ENCODE measurements at regions not wholly inside any gene's neighbourhood (a gene's known extent, or its start where the extent isn't known, plus 50 kb on each side); places are given as distances from the start of the nearest gene placed in this dataset.

- TF ChIP-seq POLR2A (IDR thresholded peaks at IDR 0.05) (no peak), CTCF (IDR thresholded peaks at IDR 0.05 in 4 of 5, conservative IDR thresholded peaks at IDR 0.05 in 1 of 5) (no peak)
Observed at GRCh38 chr1:36645867-36646266, 163.2 kb upstream of the CSF3R start.

All from gastrocnemius medialis (tissue), 4 donors.